Ectodermal cell (in vitro differentiated cells): ENCODE measurements at regions not wholly inside any gene's neighbourhood (a gene's known extent, or its start where the extent isn't known, plus 50 kb on each side); places are given as distances from the start of the nearest gene placed in this dataset.

Source experiments
- H3K27ac ChIP-seq: 2 replicates; pipeline ENCODE4 v1.7.0; 2013; ENCODE audit warnings: mild to moderate bottlenecking, low read depth, low read length; ENCODE audit not compliant: insufficient read depth, poor library complexity, severe bottlenecking
- H3K27me3 ChIP-seq: 2 replicates; pipeline ENCODE4 v1.7.0; 2013; ENCODE audit warnings: mild to moderate bottlenecking, low read length; ENCODE audit not compliant: insufficient read depth, control insufficient read depth, poor library complexity, severe bottlenecking
- H3K36me3 ChIP-seq: one replicate; pipeline ENCODE4 v1.7.0; 2013; ENCODE audit warnings: low read length; ENCODE audit not compliant: control insufficient read depth, insufficient read depth
- H3K4me1 ChIP-seq: one replicate; pipeline ENCODE4 v1.7.0; 2013; ENCODE audit warnings: low read length; ENCODE audit not compliant: control insufficient read depth, insufficient read depth
- H3K4me3 ChIP-seq: 2 replicates; pipeline ENCODE4 v1.7.0; 2013; ENCODE audit warnings: low read depth, low read length, control low read depth; ENCODE audit not compliant: insufficient read depth
- H3K9me3 ChIP-seq: 2 replicates; pipeline ENCODE4 v1.7.0; 2013; ENCODE audit warnings: mild to moderate bottlenecking, low read length, moderate library complexity; ENCODE audit not compliant: control insufficient read depth
- WGBS, 2 experiments: methylation state at CpG; one replicate each; pipeline ENCODE4 v1.1.7; 2013; ENCODE audit warnings: missing lambda C conversion rate in 2 of 2; 5-methylcytosine and 5-hydroxymethylcytosine counted together

- Histone ChIP-seq H3K36me3 (no peaks in the 10 kb centered on the region), H3K27ac (no peak overlapping the region), H3K9me3 (no peaks in the 10 kb centered on the region), H3K4me1 (no peaks in the 10 kb centered on the region), H3K27me3 (no peaks in the 10 kb centered on the region), H3K4me3 (no peak overlapping the region)
- WGBS, 2 experiments = 93 to 100% methylated on average over 1 of the region's 4 CpGs
These were observed 230.9 kb upstream of the BRINP3 start for GRCh38 chr1:190708418-190709057.

- H3K4me1 ChIP-seq = no peaks in the 10 kb centered on the region
- H3K36me3 ChIP-seq = no peaks in the 10 kb centered on the region
- no peak overlapping the region for H3K4me3 ChIP-seq
- H3K9me3 ChIP-seq = no peaks in the 10 kb centered on the region
- no peak overlapping the region for H3K27ac ChIP-seq
- no peaks in the 10 kb centered on the region for H3K27me3 ChIP-seq
These were observed 233.4 kb upstream of the BRINP3 start for GRCh38 chr1:190711069-190711468.

- WGBS, 2 experiments = 100% methylated on average over 1 of the region's 1 CpG; no CpG with 5 or more reads in 1 of the 2 experiments
- Histone ChIP-seq H3K36me3 (no peaks in the 10 kb centered on the region), H3K27ac (no peak overlapping the region), H3K9me3 (no peaks in the 10 kb centered on the region), H3K4me3 (no peak overlapping the region), H3K4me1 (no peaks in the 10 kb centered on the region), H3K27me3 (no peaks in the 10 kb centered on the region)
These were observed 239.4 kb upstream of the BRINP3 start for GRCh38 chr1:190717055-190717454.

- Histone ChIP-seq H3K4me1 (no peaks in the 10 kb centered on the region), H3K36me3 (no peaks in the 10 kb centered on the region), H3K4me3 (no peak overlapping the region), H3K27me3 (no peaks in the 10 kb centered on the region), H3K27ac (no peak overlapping the region), H3K9me3 (no peaks in the 10 kb centered on the region)
- 86 to 90% methylated on average over 7 of the region's 7 CpGs for WGBS, 2 experiments
These were observed 259.4 kb upstream of the BRINP3 start for GRCh38 chr1:190736971-190737590.

- Histone ChIP-seq H3K36me3 (no peaks in the 10 kb centered on the region), H3K4me3 (no peak overlapping the region), H3K27ac (no peak overlapping the region), H3K9me3 (no peaks in the 10 kb centered on the region), H3K27me3 (no peaks in the 10 kb centered on the region), H3K4me1 (no peaks in the 10 kb centered on the region)
- WGBS, 2 experiments = 91 to 93% methylated on average over 3 of the region's 3 CpGs
These were observed 260.7 kb upstream of the BRINP3 start for GRCh38 chr1:190738317-190738716.

GRCh38 chr1:190739926-190740325 lies 262.3 kb upstream of the BRINP3 start:
- Histone ChIP-seq H3K4me1 (no peaks in the 10 kb centered on the region), H3K27me3 (no peaks in the 10 kb centered on the region), H3K27ac (no peak overlapping the region), H3K36me3 (no peaks in the 10 kb centered on the region), H3K4me3 (no peak overlapping the region), H3K9me3 (no peaks in the 10 kb centered on the region)
- 82 to 83% methylated on average over 1 of the region's 2 CpGs for WGBS, 2 experiments

GRCh38 chr1:190747704-190748103 lies 270.0 kb upstream of the BRINP3 start:
- no peak overlapping the region for H3K4me3 ChIP-seq

GRCh38 chr1:190752131-190752530 lies 274.5 kb upstream of the BRINP3 start:
- Histone ChIP-seq H3K36me3 (no peaks in the 10 kb centered on the region), H3K27me3 (no peaks in the 10 kb centered on the region), H3K4me3 (no peak overlapping the region), H3K4me1 (no peaks in the 10 kb centered on the region), H3K27ac (no peak overlapping the region), H3K9me3 (no peaks in the 10 kb centered on the region)
- WGBS, 2 experiments = 96 to 100% methylated on average over 1 of the region's 2 CpGs

More at GRCh38 chr1:190747704-190748103, 270.0 kb upstream of the BRINP3 start:
- H3K4me1 ChIP-seq = no peaks in the 10 kb centered on the region
- no peaks in the 10 kb centered on the region for H3K9me3 ChIP-seq
- H3K27me3 ChIP-seq = no peaks in the 10 kb centered on the region
- H3K36me3 ChIP-seq = no peaks in the 10 kb centered on the region
- no peak overlapping the region for H3K27ac ChIP-seq

- no peaks in the 10 kb centered on the region for H3K4me1 ChIP-seq
- no peaks in the 10 kb centered on the region for H3K36me3 ChIP-seq
- no peak overlapping the region for H3K27ac ChIP-seq
- H3K4me3 ChIP-seq = no peak overlapping the region
- H3K27me3 ChIP-seq = no peaks in the 10 kb centered on the region
- no peaks in the 10 kb centered on the region for H3K9me3 ChIP-seq
- 89% methylated on average over 1 of the region's 1 CpG; no CpG with 5 or more reads in 1 of the 2 experiments for WGBS, 2 experiments
These were observed 277.0 kb upstream of the BRINP3 start for GRCh38 chr1:190754666-190755065.

- Histone ChIP-seq H3K9me3 (no peaks in the 10 kb centered on the region), H3K36me3 (no peaks in the 10 kb centered on the region), H3K27me3 (no peaks in the 10 kb centered on the region), H3K4me1 (no peaks in the 10 kb centered on the region), H3K4me3 (no peak overlapping the region), H3K27ac (no peak overlapping the region)
These were observed 282.1 kb upstream of the BRINP3 start for GRCh38 chr1:190759807-190760206.
